ENCODE measurements at regions not wholly inside any gene's neighbourhood (a gene's known extent, or its start where the extent isn't known, plus 50 kb on each side); places are given as distances from the start of the nearest gene placed in this dataset.
A peak's percentile ranks its signal among the peaks of the same experiment; 100 is the strongest.
"Not testable (repeated sequence)": the region's sequence is repeated elsewhere in the genome, so short reads cannot be mapped to it uniquely, and the experiment has no call there.

- no peak overlapping the region for H3K4me3 ChIP-seq
- no peak overlapping the region for H3K27ac ChIP-seq (replicated peaks in 1 of 4)
- peaks cover 0 to 25% (median 0%) of the 10 kb centered on the region in 4 donors for H3K27me3 ChIP-seq
- TF ChIP-seq EP300 (IDR thresholded peaks at IDR 0.05) (no peak), POLR2A (IDR thresholded peaks at IDR 0.05; ENCODE audit: low read depth) (no peak)
- intact Hi-C loops (cut with DNase I) = no loop called here
- DNase-seq (ENCODE audit: extremely low spot score) = peak; percentile 64
- peaks cover 0 to 17% (median 5%) of the 10 kb centered on the region in 4 donors for H3K9me3 ChIP-seq
- WGBS = 78% methylated on average over 2 of the region's 2 CpGs
- H3K36me3 ChIP-seq = no peaks in the 10 kb centered on the region
- H3K4me1 ChIP-seq = no peaks in the 10 kb centered on the region
Observed at GRCh38 chr1:157219600-157219999, 81.4 kb upstream of the ETV3 start.

- no peaks in the 10 kb centered on the region for H3K36me3 ChIP-seq
- peak; percentile 75 for DNase-seq (ENCODE audit: extremely low spot score)
- no peak overlapping the region for H3K4me3 ChIP-seq
- TF ChIP-seq EP300 (IDR thresholded peaks at IDR 0.05) = no peak
- no peaks in the 10 kb centered on the region for H3K4me1 ChIP-seq
- H3K27ac ChIP-seq (replicated peaks in 1 of 4) = no peak overlapping the region
- intact Hi-C loops (cut with DNase I) = no loop called here
- peaks cover 0 to 21% (median 7%) of the 10 kb centered on the region in 4 donors for H3K9me3 ChIP-seq
- WGBS = 89% methylated on average over 4 of the region's 4 CpGs
- peaks cover 0 to 21% (median 0%) of the 10 kb centered on the region in 4 donors for H3K27me3 ChIP-seq
Observed at GRCh38 chr1:157219182-157219581, 81.0 kb upstream of the ETV3 start.

GRCh38 chr1:157218671-157219070, 80.5 kb upstream of the ETV3 start:
- H3K9me3 ChIP-seq = peaks cover 0 to 26% (median 12%) of the 10 kb centered on the region in 4 donors
- TF ChIP-seq CTCF (IDR thresholded peaks at IDR 0.05) = no peak
- no peak for TF ChIP-seq POLR2A (IDR thresholded peaks at IDR 0.05; ENCODE audit: low read depth)
- TF ChIP-seq EP300 (IDR thresholded peaks at IDR 0.05) = no peak
- no peak for TF ChIP-seq POLR2AphosphoS5 (IDR thresholded peaks at IDR 0.05)
- peaks cover 0 to 20% (median 0%) of the 10 kb centered on the region in 4 donors for H3K27me3 ChIP-seq
- peak; percentile 90 for DNase-seq (ENCODE audit: extremely low spot score)
- no peaks in the 10 kb centered on the region for H3K36me3 ChIP-seq
- intact Hi-C loops (cut with DNase I) = no loop called here
- H3K4me3 ChIP-seq = no peak overlapping the region
- WGBS = 71% methylated on average over 6 of the region's 6 CpGs
- H3K27ac ChIP-seq (replicated peaks in 1 of 4) = no peak overlapping the region
- no peaks in the 10 kb centered on the region for H3K4me1 ChIP-seq

- peaks cover 0 to 20% (median 0%) of the 10 kb centered on the region in 4 donors for H3K27me3 ChIP-seq
- H3K4me3 ChIP-seq = no peak overlapping the region
- peaks cover 0 to 32% (median 21%) of the 10 kb centered on the region in 4 donors for H3K9me3 ChIP-seq
- WGBS = 100% methylated on average over 3 of the region's 4 CpGs
- no peaks in the 10 kb centered on the region for H3K4me1 ChIP-seq
- H3K27ac ChIP-seq (replicated peaks in 1 of 4) = no peak overlapping the region
- no peaks in the 10 kb centered on the region for H3K36me3 ChIP-seq
- no peak for TF ChIP-seq EP300 (IDR thresholded peaks at IDR 0.05)
- no peak for TF ChIP-seq POLR2AphosphoS5 (IDR thresholded peaks at IDR 0.05)
- no peak for TF ChIP-seq CTCF (IDR thresholded peaks at IDR 0.05)
- TF ChIP-seq POLR2A (IDR thresholded peaks at IDR 0.05; ENCODE audit: low read depth) = no peak
- DNase-seq (ENCODE audit: extremely low spot score) = peak; percentile 66
- intact Hi-C loops (cut with DNase I) = no loop called here
Observed at GRCh38 chr1:157217486-157217885, 79.3 kb upstream of the ETV3 start.

- Histone ChIP-seq H3K4me3 (no peak overlapping the region), H3K9me3 (peaks cover 0 to 43% (median 31%) of the 10 kb centered on the region in 4 donors), H3K27ac (replicated peaks in 1 of 4) (no peak overlapping the region), H3K4me1 (no peaks in the 10 kb centered on the region), H3K27me3 (peaks cover 0 to 9% (median 0%) of the 10 kb centered on the region in 4 donors), H3K36me3 (no peaks in the 10 kb centered on the region)
- WGBS = 68% methylated on average over 2 of the region's 2 CpGs
- no peak for DNase-seq (ENCODE audit: extremely low spot score)
- TF ChIP-seq CTCF (IDR thresholded peaks at IDR 0.05) = no peak
- no peak for TF ChIP-seq POLR2A (IDR thresholded peaks at IDR 0.05; ENCODE audit: low read depth)
- no peak for TF ChIP-seq POLR2AphosphoS5 (IDR thresholded peaks at IDR 0.05)
- TF ChIP-seq EP300 (IDR thresholded peaks at IDR 0.05) = no peak
- intact Hi-C loops (cut with DNase I) = no loop called here
Observed at GRCh38 chr1:157213836-157214235, 75.6 kb upstream of the ETV3 start.

GRCh38 chr1:157209514-157209913, 71.3 kb upstream of the ETV3 start:
- TF ChIP-seq EP300 (IDR thresholded peaks at IDR 0.05) = no peak
- no peak for TF ChIP-seq POLR2AphosphoS5 (IDR thresholded peaks at IDR 0.05)
- TF ChIP-seq CTCF (IDR thresholded peaks at IDR 0.05) = no peak
- no peak for TF ChIP-seq POLR2A (IDR thresholded peaks at IDR 0.05; ENCODE audit: low read depth)
- 57% methylated on average over 2 of the region's 2 CpGs for WGBS
- intact Hi-C loops (cut with DNase I) = no loop called here
- Histone ChIP-seq H3K36me3 (no peaks in the 10 kb centered on the region), H3K9me3 (peaks cover 0 to 32% (median 23%) of the 10 kb centered on the region in 4 donors), H3K27ac (replicated peaks in 1 of 4) (no peak overlapping the region), H3K4me1 (no peaks in the 10 kb centered on the region), H3K27me3 (peaks cover 0 to 6% (median 0%) of the 10 kb centered on the region in 4 donors), H3K4me3 (no peak overlapping the region)
- DNase-seq (ENCODE audit: extremely low spot score) = no peak

- H3K9me3 ChIP-seq; H3K27ac ChIP-seq (replicated peaks in 1 of 4); intact Hi-C loops (cut with DNase I); H3K36me3 ChIP-seq; DNase-seq (ENCODE audit: extremely low spot score); H3K4me1 ChIP-seq; H3K4me3 ChIP-seq: not testable (repeated sequence)
- peaks cover 0 to 27% (median 0%) of the 10 kb centered on the region in 4 donors for H3K27me3 ChIP-seq
- 95% methylated on average over 3 of the region's 3 CpGs for WGBS
Observed at GRCh38 chr1:157205982-157206381, 67.8 kb upstream of the ETV3 start.
